Activated naive CD4-positive, alpha-beta T cell treated with anti-CD3 and anti-CD28 coated beads, Interleukin-2, amount 50 U/mL, for 16 hours (primary cell): ENCODE measurements at regions not wholly inside any gene's neighbourhood (a gene's known extent, or its start where the extent isn't known, plus 50 kb on each side); places are given as distances from the start of the nearest gene placed in this dataset.
"Not testable (repeated sequence)": the region's sequence is repeated elsewhere in the genome, so short reads cannot be mapped to it uniquely, and the experiment has no call there.

Experiments
- DNase-seq: peaks from one replicate; pipeline ENCODE4 v3.0.0-alpha.2; 2020

DNA sequence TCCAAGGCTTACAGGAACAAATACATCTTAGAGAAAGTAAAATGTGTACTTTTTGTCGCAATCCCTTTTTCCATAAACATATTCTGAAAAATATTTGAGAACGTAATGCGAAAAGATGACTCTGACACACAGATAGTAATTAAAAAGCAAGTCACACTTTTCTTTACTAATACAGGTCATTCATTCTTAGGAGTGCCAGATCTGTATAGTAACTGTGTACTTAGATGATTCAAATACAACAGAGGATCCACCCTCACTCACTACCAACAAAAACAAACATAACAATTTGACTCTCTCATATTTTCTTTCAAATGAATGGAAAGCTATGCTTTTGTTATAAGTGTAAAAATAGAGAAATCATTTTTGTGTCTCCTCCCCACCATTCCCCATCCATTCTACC is 795.4 kb downstream of the SLC6A15 start:
- DNase-seq, result no peak

DNA sequence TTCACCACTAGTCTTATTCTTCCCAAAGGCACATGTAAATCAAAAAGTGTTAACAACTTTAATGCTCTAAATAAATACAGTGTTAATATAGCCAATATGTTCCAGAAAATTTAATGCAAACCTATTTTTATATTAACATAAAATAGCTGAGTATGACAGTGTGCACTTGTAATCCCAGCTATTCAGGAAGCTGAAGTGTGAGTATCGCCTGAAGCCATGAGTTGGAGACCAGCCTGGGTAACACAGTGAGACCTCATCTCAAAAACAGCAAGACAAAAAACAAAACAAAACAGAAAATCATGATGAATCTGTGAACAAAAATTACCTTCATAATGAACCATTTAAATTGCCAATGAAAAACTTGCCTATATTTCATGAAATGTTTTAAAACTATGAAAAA is 798.9 kb downstream of the SLC6A15 start:
- DNase-seq, result no peak

DNA sequence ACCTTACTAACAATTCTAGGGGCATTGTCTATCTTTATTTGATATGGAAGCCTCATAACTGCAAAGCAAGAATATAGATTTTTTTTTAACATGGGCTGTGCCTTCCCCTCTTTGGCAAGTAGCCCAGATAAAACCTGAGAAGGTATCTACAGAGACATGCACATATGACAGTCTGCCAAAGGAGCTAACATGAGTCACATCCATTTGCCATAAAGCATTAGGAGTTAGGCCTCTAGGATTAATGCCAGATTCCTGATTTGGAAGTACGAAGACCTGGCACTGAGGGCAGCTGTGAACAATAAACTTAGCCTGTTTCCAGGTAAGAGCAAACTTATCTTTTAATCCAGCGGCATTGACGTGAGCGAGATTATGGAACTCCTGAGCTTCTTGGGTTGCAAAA is 808.7 kb downstream of the SLC6A15 start:
- not testable (repeated sequence) for DNase-seq

DNA sequence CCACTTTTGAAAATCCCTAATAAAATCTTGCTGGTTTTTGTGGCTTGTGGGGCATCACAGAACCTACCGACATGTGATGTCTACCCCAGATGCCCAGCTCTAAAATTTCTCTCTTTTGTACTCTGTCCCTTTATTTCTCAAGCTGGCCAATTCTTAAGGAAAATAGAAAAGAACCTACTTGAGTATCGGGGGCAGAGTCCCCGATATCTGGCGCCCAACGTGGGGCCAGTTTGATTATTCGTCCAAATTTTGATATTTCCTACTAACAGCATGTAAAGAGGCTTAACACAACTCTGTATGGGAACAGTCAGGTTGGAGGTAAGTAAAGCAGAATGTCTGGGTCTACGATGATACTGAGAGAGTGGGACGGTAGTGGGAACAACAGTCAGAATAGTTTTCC is 810.6 kb downstream of the SLC6A15 start:
- DNase-seq, result not testable (repeated sequence)

DNA sequence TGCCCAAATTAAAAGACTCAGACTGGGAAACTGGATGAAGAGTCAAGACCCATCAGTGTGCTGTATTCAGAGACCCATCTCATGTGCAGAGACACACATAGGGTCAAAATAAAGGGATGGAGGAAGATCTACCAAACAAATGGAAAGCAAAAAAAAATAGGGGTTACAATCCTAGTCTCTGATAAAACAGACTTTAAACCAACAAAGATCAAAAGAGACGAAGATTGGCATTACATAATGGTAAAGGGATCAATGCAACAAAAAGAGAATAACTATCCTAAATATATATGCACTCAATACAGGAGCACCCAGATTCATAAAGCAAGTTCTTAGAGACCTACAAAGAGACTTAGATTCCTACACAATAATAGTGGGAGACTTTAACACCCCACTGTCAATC is 813.0 kb downstream of the SLC6A15 start:
- not testable (repeated sequence) for DNase-seq

DNA sequence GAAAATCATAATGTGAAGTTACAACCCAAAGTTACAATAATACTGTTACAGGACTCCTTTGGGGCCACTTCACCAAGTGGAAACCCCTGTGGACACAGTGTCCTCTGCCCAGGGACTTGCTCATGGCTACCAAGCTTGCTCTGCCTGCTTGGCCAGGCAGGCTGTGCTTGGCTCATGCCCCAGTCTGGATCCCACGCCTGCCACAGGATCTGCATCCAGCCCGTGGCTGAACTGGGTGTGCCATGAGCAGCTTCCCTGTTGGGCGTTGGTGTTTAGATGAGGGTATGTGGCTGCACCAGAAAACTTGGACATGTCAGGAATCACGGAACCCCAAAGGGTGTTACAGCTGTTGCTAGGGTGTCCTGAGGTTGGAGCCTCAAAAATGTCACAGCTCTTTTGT is 820.9 kb downstream of the SLC6A15 start:
- no peak for DNase-seq

DNA sequence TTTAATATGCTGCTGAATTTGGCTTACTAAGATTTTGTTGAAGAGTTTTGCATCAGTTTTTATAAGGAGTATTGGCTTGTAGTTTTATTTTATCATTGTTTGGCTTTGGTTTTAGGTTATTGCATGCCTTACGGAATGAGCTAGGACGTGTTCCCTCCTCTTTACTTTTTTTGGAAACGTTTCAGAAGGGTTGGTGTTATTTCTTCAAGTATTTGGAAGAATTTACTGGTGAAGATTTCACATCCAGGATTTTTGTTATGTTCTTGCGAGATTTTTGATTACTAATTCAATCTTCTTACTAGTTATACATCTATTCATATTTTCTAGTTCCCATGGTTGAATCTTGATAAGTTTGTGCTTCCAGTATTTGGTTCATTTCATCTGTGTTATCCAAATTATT is 823.2 kb downstream of the SLC6A15 start:
- DNase-seq, result no peak

DNA sequence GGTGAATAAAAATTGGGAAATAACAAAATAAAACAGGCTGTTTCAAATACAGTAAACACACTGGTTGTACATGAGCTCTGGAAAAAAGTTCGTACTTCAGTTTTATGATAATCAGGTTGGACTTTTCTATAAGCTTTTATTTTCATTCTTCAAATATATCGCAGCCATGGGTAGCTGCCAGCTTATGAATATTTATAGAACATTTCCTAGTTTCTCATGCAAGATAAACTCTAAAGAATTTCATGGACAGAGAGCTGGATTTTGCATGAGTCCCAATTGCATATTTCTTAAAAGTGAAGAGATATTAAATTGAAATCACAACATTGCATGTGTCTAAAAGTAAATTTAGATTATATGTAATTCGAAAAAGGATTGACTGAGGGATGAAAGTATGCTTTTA is 827.6 kb downstream of the SLC6A15 start:
- DNase-seq, result no peak

DNA sequence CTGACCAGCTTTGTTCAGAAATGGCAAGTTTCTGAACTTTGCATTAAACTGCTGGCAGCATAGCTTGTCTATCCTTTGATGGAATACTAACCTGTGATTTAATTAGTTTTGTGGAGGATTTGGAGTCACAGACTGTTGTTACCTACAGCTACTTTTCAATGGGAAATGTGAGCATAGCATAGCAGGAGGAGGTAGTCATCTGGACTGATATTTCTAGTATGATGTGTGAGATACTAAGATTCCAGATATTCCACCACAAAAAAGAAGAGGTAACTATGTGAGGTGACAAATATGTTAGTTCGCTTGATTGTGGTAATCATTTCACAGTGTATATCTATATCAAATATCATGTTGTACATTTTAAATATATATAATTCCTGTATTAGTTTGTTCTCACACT is 833.0 kb downstream of the SLC6A15 start:
- DNase-seq, result no peak

DNA sequence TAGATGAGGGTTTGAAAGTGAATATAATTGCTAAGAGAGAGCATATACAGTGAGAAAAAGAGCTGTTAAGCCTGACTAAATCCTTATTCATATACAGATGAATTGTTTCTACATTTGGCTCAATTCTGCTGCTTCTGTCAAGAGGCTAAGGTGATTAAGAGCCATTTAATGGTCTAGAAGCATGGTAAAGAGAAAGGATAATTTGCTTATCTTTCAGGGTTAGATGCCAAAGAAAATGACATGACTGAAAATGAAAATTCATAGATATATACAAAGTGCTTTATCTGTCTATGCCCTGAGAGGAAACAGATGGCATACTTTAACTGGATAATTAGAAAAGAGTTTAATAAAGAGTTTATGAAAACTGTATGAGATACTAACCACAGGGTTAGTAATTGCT is 834.9 kb downstream of the SLC6A15 start:
- no peak for DNase-seq

DNA sequence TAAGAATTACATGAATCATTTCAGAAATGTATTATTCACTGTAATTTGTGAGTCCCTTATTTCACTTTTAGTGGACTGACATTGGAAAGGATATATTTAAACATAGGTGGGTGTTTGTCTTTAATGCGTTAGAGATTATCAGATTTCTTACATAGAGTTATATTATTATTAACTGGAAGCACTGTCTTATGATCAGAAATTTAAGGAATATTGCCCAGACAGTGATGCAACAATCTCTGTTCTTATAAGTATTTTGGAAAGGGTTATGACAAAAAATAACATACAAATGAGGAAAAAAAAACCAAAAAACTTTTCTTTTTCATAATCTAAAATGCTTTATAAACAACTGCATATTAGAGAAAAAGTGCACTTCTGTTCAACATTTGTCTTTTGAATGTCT is 836.6 kb downstream of the SLC6A15 start:
- no peak for DNase-seq

DNA sequence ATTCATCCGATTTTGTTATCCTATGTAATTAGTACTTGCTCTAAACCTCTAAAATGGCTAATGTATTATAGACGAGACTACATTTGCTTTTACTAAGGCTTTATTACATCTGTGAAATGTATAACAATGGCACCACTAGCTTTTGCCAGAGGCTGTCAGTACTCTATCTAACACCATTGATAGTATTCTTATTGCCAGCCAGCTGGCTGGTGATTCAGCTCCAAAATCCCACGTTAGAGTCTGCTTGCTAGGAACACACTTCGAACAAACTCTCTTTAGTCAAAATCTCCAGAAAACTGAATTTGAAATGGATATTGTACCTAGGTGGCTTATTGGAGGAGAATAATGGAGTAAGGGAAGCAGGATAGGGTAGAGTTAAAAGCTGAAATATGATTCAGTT is 839.2 kb downstream of the SLC6A15 start:
- no peak for DNase-seq

DNA sequence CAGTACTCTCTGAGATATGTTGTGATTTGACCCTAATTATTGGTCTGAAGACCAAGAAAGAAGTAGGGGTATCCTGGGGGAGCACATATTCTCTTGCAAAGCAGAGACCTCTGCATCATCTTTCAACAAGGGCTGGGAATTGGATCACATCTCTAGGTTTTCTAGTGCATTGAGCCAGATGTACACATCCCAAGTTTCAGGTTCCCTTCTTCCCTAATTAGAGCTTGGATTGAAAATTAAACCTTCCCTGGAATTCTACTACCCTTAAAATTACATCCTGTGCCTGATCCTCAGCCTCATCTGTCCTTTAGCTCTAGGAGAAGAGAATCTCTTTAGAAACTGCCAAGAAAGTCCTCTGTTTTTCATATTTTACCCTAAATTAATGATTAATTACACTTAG is 839.6 kb downstream of the SLC6A15 start:
- no peak for DNase-seq

DNA sequence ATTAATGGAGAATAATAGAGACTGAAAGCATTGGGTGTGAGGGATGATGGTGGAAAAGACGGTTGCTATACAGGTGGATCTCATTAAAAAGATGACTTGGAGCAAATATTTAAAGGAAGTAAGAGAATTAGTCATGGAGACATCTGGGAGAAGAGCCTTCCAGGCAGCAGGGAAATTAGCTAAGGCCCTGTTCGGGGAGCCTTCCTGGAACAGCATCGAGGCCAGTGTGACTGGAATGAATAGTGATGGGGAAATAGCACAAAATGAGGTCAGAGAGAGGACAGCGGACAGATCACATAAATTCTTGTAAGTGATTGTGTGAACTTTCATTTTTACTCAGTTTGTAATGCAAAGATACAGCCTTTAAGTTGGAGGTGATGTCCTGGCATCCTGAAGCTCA is 842.3 kb downstream of the SLC6A15 start:
- DNase-seq, result no peak

DNA sequence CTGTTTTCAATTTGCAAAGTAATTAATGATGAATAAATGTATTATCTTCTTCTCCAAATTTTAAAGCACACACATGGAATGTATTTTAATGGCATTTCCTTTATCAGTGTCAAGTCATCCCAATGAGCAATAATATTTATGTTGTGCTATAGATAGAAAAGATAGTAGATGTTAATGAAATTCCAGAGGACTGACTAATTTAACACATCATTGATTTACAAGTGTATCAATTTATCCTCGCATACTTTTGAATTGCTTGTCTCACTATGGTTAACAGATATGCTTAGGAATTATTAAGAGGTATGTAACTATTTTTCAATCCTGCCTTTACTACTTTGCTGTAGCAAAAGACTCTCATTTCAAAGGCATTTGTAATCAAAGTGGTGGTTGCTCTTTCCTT is 842.9 kb downstream of the SLC6A15 start:
- DNase-seq, result no peak

DNA sequence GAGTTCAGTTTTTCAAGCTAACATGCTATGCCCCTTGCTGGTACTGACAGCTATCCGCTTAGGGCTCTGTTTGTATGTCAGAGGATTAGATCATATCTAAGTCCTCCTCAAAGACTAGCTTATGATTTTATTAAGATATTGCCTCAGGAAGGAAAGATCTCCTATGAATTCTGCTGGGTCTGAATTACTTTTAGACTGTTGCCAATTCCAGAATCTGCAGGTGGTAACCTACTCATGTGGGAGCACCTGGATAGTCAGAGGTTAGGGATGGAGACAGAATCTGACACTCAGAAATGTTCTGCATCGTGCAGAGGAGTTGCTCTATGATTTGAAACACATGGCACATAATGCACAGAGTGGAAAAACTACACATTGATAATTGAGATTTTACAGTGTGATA is 843.4 kb downstream of the SLC6A15 start:
- no peak for DNase-seq

DNA sequence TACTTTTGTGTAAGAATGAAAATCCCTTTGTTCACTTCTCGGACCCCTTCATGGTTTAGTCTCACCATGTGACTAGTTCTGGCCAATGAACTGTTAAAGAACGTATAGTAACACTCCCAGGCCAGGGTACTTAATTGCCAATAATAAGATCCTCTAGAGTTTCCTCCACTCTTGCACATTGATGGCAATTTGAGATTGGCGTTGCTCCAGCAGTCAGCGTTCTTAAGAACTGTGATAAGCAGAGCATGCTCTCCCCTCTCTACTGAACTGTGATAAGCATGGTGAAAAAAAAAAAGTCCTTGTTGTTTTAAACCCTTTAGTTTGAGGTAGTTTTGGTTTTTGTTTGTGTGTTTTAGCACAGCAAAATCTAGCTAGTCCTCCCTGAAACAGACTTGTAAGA is 854.5 kb downstream of the SLC6A15 start:
- DNase-seq, result no peak

DNA sequence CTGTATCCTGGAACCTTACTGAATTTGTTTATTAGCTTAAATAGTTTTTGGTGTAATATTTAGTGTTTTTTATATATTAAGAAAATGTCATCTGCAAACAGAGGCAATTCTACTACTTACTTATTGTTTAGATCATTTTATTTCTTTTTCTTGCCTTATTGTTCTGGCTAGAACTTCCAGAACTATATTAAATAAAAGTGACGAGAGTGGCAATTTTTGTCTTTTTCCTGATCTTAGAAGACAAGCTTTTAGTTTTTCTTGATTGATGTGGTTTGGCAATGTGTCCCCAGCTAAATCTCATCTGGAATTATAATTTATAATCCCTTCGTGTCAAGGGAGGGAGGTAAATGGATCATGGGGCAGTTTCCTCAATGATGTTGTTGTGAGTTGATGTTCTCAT is 857.8 kb downstream of the SLC6A15 start:
- DNase-seq, result no peak

DNA sequence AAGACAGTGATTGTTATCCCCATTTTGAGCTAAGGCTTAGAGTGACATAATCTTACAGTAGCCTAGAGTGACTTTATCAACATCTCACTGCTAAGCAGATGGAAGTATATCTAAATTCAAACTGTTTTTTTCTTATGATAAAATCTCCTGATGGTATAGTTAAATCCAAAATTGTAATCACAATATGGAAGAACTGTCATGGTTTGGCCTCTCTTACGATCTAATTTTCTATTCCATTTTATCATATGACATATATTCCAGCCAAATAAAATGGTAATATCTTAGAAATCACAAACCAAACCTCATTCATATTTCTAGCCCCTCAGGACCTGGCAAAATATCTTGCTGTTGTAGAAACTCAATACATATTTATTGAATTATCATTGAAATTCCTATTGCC is 864.7 kb downstream of the SLC6A15 start:
- DNase-seq, result no peak

DNA sequence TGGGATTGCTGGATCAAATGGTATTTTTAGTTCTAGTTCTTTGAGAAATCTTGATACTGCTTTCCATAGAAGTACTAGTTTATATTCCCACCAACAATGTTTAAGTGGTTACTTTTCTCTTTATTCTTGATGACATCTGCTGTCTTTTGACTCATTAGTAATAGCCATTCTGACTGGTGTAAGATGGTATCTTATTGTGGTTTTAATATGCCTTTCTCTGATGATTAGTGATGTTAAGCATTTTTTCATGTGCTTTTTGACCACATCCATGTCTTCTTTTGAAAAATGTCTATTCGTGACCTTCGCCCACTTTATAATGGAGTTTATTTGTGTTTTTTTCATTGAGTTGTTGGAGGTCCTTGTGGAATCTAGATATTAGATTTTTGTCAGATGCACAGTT is 865.7 kb downstream of the SLC6A15 start:
- DNase-seq, result no peak

DNA sequence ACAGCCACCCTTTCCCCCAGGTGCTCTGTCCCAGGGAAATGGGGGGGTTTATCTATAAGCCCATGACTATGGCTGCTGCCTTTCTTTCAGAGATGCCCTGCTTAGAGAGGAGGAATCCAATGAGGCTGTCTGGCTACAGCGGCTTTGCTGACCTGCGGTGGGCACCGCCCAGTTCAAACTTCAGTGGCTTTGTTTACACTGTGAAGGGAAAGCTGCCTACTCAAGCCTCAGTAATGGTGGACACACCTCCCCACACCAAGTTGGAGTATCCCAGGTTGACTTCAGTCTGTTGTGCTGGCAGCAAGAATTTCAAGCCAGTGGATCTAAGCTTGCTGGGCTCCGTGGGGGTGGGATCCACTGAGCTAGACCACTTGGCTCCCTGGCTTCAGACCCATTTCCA is 869.2 kb downstream of the SLC6A15 start:
- DNase-seq, result no peak

DNA sequence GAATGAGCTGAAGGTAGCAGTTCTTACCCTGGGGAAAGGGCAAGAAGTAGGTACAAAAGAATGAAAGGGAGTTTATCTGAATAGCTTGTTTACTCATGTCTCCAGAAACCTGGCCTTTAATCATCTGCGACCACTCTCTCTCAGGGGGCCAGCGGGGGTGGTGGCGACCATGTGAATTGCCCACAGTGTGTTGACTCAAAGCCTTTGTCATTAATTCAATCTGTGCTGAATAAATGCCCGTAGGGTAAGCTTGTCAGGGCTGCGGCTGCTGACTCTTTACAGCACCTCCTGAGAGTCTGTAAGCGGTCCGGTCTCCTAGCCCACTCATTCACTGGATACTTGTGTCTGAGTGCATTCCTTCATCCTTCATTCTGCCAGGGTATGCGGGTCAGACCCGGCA is 874.4 kb downstream of the SLC6A15 start:
- no peak for DNase-seq

DNA sequence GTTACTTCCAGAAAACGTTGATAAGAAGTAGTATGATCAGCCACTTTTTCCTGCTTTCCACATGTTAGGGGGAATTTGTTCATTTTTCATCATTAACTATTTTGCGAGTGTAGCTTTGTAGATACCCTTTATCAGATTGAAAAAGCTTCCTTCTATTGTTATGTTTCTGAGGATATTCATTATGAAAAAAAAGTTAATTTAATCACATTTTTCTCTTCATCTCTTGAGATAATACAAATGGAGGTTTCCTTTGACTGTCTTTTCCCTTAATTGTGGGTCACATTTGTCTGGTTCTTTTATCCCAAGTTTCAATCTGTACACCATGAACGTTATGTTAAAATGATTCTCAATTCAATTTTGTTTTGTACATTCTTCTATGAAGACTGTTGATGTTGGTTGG is 875.7 kb downstream of the SLC6A15 start:
- no peak for DNase-seq

DNA sequence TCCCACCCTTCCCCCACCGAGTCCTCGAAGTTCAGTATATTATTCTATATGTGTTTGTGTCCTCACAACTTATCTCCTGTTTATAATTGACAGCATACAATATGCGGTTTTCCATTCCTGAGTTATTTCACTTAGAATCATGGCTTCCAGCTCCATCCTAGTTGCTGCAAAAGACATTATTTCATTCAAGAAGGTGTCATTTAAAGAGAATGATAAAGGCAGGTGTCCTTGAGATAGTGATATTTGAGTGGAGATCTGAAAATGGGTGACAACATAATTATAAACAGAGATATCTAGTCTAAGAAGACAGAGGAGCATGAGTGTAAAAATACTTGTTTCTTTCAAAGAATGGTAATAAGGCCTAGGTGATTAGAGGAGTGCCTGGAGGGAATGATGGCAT is 876.8 kb downstream of the SLC6A15 start:
- DNase-seq, result no peak

DNA sequence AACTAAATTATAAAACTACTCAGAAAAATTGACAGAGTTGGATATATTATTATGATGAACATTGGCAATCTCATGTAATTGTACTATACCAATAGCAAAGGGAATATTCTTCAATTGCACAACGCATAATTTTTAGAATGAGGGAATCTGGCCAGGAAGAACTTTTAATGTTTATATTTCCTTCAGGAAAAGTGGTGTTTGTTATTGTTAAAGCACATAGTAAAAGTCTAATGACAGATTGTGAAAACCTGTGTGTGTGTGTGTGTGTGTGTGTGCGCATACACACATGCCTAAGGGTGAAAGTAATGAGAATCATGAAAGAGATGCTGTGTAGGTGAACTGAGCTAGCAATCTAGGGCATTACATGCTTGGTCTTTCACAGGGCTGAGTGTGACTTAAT is 877.7 kb downstream of the SLC6A15 start:
- DNase-seq, result no peak

DNA sequence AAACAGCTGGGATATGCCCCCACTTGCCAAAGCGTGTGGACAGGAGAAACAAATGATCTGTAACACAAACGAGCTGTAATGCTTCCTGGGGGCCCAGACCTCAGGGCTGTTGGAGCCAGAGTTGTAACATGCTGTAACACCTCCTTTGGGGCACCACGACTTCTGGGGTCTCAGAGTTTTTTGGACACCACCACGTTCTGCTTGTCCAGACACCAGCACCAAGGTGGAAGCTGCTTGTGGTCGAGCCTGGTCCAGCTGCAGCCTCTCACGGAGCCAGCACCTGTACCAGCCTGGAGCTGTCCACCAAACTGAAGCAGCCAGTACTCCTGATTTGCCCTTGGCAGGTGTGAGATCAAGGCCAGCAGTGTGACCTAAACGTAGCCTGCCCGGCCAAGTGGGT is 879.4 kb downstream of the SLC6A15 start:
- no peak for DNase-seq
